Thymus (tissue), 11 donors: ENCODE measurements at regions not wholly inside any gene's neighbourhood (a gene's known extent, or its start where the extent isn't known, plus 50 kb on each side); places are given as distances from the start of the nearest gene placed in this dataset.

Source experiments
- DNase-seq, 9 donors: peaks; one replicate each; pipeline ENCODE4 v3.0.0-alpha.2; 2013; ENCODE audit warnings: low spot score in 9 of 9, low read depth in 6 of 9, missing footprints in 1 of 9
- H3K27ac ChIP-seq, 2 donors: one replicate each; pipeline ENCODE4 v1.5.1; 2013; ENCODE audit warnings: control low read depth in 1 of 2, low read depth in 1 of 2, low read length in 1 of 2, mild to moderate bottlenecking in 1 of 2, moderate library complexity in 1 of 2
- H3K27me3 ChIP-seq, 2 donors: one replicate each; pipeline ENCODE4 v1.5.1; 2013; ENCODE audit warnings: low read length in 1 of 2; ENCODE audit not compliant: control insufficient read depth in 2 of 2, insufficient read depth in 1 of 2
- H3K36me3 ChIP-seq, 2 donors: one replicate each; pipeline ENCODE4 v1.5.1; 2013; ENCODE audit warnings: low read length in 1 of 2, mild to moderate bottlenecking in 1 of 2, moderate library complexity in 1 of 2; ENCODE audit not compliant: control insufficient read depth in 2 of 2, insufficient read depth in 2 of 2
- H3K4me1 ChIP-seq, 2 donors: one replicate each; pipeline ENCODE4 v1.5.1; 2013; ENCODE audit warnings: low read length in 2 of 2; ENCODE audit not compliant: control insufficient read depth in 2 of 2, insufficient read depth in 2 of 2
- H3K4me3 ChIP-seq, 2 donors: one replicate each; pipeline ENCODE4 v1.5.1; 2013; ENCODE audit warnings: low read length in 2 of 2, control low read depth in 1 of 2, mild to moderate bottlenecking in 1 of 2
- H3K9me3 ChIP-seq, 2 donors: one replicate each; pipeline ENCODE4 v1.5.1; 2013; ENCODE audit warnings: low read length in 1 of 2, mild to moderate bottlenecking in 1 of 2; ENCODE audit not compliant: control insufficient read depth in 2 of 2, insufficient read depth in 1 of 2
- WGBS: extraction: QIAGEN DNeasy Blood & Tissue Kit; methylation state at CpG from one replicate; pipeline ENCODE4 v1.1.7; 2013; 5-methylcytosine and 5-hydroxymethylcytosine counted together
- donor health status: healthy.

DNA sequence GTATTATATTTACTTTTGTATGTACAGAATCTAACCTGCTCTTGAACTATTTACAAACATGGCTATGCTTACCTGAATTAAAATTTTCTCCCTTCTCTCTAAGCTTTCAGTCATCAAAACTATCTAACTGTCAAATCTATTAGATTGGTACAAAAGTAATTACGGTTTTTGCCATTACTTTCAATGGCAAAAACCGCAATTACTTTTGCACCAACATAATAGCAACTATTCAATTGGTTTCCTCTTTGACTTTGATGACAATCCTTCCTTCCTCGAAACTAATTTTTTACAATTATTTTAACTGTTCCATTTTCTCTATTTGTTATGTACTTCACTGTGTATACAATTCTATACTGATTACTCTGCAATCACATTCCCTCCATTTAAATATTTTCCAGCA, 1019.4 kb upstream of the CDH2 start:
- Histone ChIP-seq H3K4me3 (no peak overlapping the region), H3K4me1 (no peaks in the 10 kb centered on the region), H3K27me3 (no peaks in the 10 kb centered on the region), H3K27ac (no peak overlapping the region), H3K36me3 (no peaks in the 10 kb centered on the region), H3K9me3 (no peaks in the 10 kb centered on the region)
- DNase-seq, result no peak
- 95% methylated on average over 3 of the region's 3 CpGs for WGBS

GRCh38 chr18:29191263-29191662, 1014.3 kb upstream of the CDH2 start:
- H3K9me3 ChIP-seq, result no peaks in the 10 kb centered on the region
- no peaks in the 10 kb centered on the region for H3K27me3 ChIP-seq
- no peaks in the 10 kb centered on the region for H3K4me1 ChIP-seq
- 89% methylated on average over 3 of the region's 3 CpGs for WGBS
- no peak overlapping the region for H3K4me3 ChIP-seq
- H3K27ac ChIP-seq, result no peak overlapping the region
- no peak for DNase-seq
- H3K36me3 ChIP-seq, result no peaks in the 10 kb centered on the region

- H3K27me3 ChIP-seq, result no peaks in the 10 kb centered on the region
- no peaks in the 10 kb centered on the region for H3K9me3 ChIP-seq
- no peaks in the 10 kb centered on the region for H3K36me3 ChIP-seq
- no peak overlapping the region for H3K4me3 ChIP-seq
- no peaks in the 10 kb centered on the region for H3K4me1 ChIP-seq
- DNase-seq, result no peak
- H3K27ac ChIP-seq, result no peak overlapping the region
These were observed 1011.8 kb upstream of the CDH2 start for GRCh38 chr18:29188760-29189159.

DNA sequence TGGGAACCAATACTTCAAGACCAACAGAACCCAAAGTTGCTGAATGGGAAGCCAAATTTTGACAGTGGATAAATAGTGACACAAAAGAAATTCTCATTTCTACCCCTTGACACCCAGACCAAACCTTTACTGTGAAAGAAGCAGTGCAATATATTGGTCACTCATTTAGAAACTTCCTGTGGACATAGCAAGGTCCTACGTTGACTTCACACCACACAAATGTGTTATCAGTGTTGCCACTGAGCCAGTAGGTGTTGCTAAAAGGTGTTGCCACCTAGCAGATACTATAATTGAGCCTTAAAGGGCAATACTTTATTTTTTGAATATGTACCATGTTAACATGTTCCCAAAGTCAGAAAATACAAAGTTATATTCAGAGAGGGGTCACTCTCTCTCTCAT, 1008.9 kb upstream of the CDH2 start:
- Histone ChIP-seq H3K9me3 (no peaks in the 10 kb centered on the region), H3K4me1 (no peaks in the 10 kb centered on the region), H3K36me3 (no peaks in the 10 kb centered on the region), H3K4me3 (no peak overlapping the region), H3K27ac (no peak overlapping the region), H3K27me3 (no peaks in the 10 kb centered on the region)
- 86% methylated on average over 1 of the region's 1 CpG for WGBS
- DNase-seq, result no peak

GRCh38 chr18:29184654-29185053, 1007.7 kb upstream of the CDH2 start:
- Histone ChIP-seq H3K4me3 (no peak overlapping the region), H3K27me3 (no peaks in the 10 kb centered on the region), H3K36me3 (no peaks in the 10 kb centered on the region), H3K27ac (no peak overlapping the region), H3K4me1 (no peaks in the 10 kb centered on the region), H3K9me3 (no peaks in the 10 kb centered on the region)
- no peak for DNase-seq
- 92% methylated on average over 7 of the region's 7 CpGs for WGBS

DNA sequence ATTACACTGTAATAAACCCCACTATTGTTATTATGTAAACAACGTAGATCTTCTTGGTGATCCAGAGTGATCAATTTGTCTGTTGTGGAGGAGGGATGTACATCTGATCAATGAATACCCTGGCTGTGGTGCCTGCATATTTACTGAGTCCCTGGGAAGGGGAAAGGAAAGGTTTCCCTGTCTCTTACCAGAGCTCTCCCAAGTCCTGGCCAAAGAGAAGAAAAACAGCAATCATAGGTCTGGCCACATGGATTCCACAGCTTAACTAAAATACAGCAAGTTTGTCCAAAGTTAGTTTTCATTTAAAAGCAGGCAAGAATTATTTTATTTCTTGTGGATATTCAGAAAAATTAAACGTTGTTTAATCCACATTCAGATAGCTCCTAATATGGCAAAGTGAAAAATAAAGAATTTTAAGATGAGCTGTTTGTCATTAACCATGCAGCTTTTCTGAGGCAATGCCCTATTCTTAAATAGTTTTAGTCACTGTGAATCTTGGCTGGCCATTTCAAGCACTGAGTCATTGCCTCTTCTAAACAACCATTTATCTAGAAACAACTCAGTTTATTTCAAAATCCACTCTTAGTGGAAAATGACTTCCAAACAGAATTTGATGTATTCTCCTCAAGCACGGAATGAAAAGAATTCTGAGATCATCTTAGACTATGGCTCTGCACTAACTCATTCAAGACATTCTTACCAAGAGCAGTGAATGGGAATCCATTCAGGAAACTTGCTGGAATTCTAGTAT, 1004.4 kb upstream of the CDH2 start:
- H3K36me3 ChIP-seq, result no peaks in the 10 kb centered on the region
- WGBS, result 90% methylated on average over 3 of the region's 3 CpGs
- no peak overlapping the region for H3K4me3 ChIP-seq
- DNase-seq, result no peak
- H3K27me3 ChIP-seq, result no peaks in the 10 kb centered on the region
- H3K9me3 ChIP-seq, result no peaks in the 10 kb centered on the region
- H3K27ac ChIP-seq, result no peak overlapping the region
- no peaks in the 10 kb centered on the region for H3K4me1 ChIP-seq

DNA sequence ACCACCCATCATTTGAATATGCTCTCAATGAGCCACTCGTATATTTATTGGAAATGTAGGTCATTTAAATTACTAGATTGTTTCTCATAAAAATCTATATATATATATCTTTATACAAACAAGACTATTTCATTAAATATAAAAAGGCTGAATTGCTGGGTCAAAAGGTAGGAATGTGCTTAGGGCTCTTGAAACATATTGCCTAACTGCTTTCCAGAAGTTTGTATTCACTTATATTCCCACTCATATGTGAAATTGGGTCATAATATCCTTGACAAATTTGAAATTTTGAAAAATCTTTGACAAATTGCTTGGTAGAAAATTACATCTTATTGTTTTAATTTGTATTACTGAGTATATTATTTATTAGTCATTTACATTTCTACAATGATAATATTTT, 999.8 kb upstream of the CDH2 start:
- H3K4me1 ChIP-seq, result no peaks in the 10 kb centered on the region
- no peak overlapping the region for H3K4me3 ChIP-seq
- no peaks in the 10 kb centered on the region for H3K27me3 ChIP-seq
- no peak for DNase-seq
- H3K9me3 ChIP-seq, result no peaks in the 10 kb centered on the region
- no peak overlapping the region for H3K27ac ChIP-seq
- 94% methylated on average over 1 of the region's 1 CpG for WGBS
- H3K36me3 ChIP-seq, result no peaks in the 10 kb centered on the region

- Histone ChIP-seq H3K27ac (no peak overlapping the region), H3K36me3 (no peaks in the 10 kb centered on the region), H3K4me1 (no peaks in the 10 kb centered on the region), H3K27me3 (no peaks in the 10 kb centered on the region), H3K4me3 (no peak overlapping the region), H3K9me3 (no peaks in the 10 kb centered on the region)
- DNase-seq, result no peak
- WGBS, result 90% methylated on average over 3 of the region's 3 CpGs
These were observed 998.0 kb upstream of the CDH2 start for GRCh38 chr18:29174891-29175290.

- 68% methylated on average over 1 of the region's 1 CpG for WGBS
- H3K9me3 ChIP-seq, result no peaks in the 10 kb centered on the region
- no peaks in the 10 kb centered on the region for H3K27me3 ChIP-seq
- no peaks in the 10 kb centered on the region for H3K4me1 ChIP-seq
- H3K4me3 ChIP-seq, result no peak overlapping the region
- no peaks in the 10 kb centered on the region for H3K36me3 ChIP-seq
- no peak overlapping the region for H3K27ac ChIP-seq
- no peak for DNase-seq
These were observed 995.8 kb upstream of the CDH2 start for GRCh38 chr18:29172756-29173067.
